WTC11 (cell line): ENCODE measurements at regions not wholly inside any gene's neighbourhood (a gene's known extent, or its start where the extent isn't known, plus 50 kb on each side); places are given as distances from the start of the nearest gene placed in this dataset.

Experiments
- AFF4 ChIP-seq: sonication (generic); formaldehyde crosslinking; IDR thresholded peaks from 2 replicates; pipeline ENCODE4 v1.8.1; 2023; ENCODE audit warnings: mild to moderate bottlenecking, missing genetic modification reagents, borderline replicate concordance
- AR ChIP-seq: fragments of 250-450 bp; sonication (Bioruptor Pico); IDR thresholded peaks from 2 replicates; pipeline ENCODE4 v1.9.0; 2021; ENCODE audit warnings: mild to moderate bottlenecking
- CDX4 ChIP-seq: fragments of 250-450 bp; sonication (Bioruptor Pico); IDR thresholded peaks from 2 replicates; pipeline ENCODE4 v1.9.0; 2021; ENCODE audit warnings: moderate library complexity, mild to moderate bottlenecking, inconsistent platforms, borderline replicate concordance
- CREM ChIP-seq: sonication (generic); formaldehyde crosslinking; IDR thresholded peaks from 2 replicates; pipeline ENCODE4 v1.8.1; 2022; ENCODE audit warnings: mild to moderate bottlenecking, missing genetic modification reagents, moderate library complexity
- CTCF ChIP-seq: fragments of 200-600 bp; IDR thresholded peaks from 2 replicates; pipeline ENCODE4 v1.8.0; 2022; ENCODE audit warnings: antibody characterized with exemption
- GABPB1 ChIP-seq: sonication (generic); formaldehyde crosslinking; IDR thresholded peaks from 2 replicates; pipeline ENCODE4 v1.8.1; 2023; ENCODE audit warnings: mild to moderate bottlenecking, missing genetic modification reagents
- HMGA2 ChIP-seq: fragments of 250-450 bp; sonication (Bioruptor Pico); IDR thresholded peaks from 2 replicates; pipeline ENCODE4 v1.4.0; 2021; ENCODE audit warnings: mild to moderate bottlenecking, moderate library complexity
- JUN ChIP-seq: sonication (generic); formaldehyde crosslinking; IDR thresholded peaks from 2 replicates; pipeline ENCODE4 v1.8.0; 2023; ENCODE audit warnings: mild to moderate bottlenecking, missing genetic modification reagents
- OVOL2 ChIP-seq: fragments of 250-450 bp; sonication (Bioruptor Pico); IDR thresholded peaks from 2 replicates; pipeline ENCODE4 v1.9.0; 2021; ENCODE audit warnings: mild to moderate bottlenecking, borderline replicate concordance
- PRRX2 ChIP-seq: fragments of 250-450 bp; sonication (Bioruptor Pico); IDR thresholded peaks from 2 replicates; pipeline ENCODE4 v1.8.0; 2021; ENCODE audit warnings: mild to moderate bottlenecking
- SP1 ChIP-seq: sonication (generic); formaldehyde crosslinking; conservative IDR thresholded peaks from 2 replicates; pipeline ENCODE4 v1.8.1; 2022; ENCODE audit warnings: missing genetic modification reagents
- STAT6 ChIP-seq: sonication (generic); formaldehyde crosslinking; conservative IDR thresholded peaks from 2 replicates; pipeline ENCODE4 v1.8.1; 2023; ENCODE audit warnings: mild to moderate bottlenecking, low read depth, missing genetic modification reagents, moderate library complexity
- USF2 ChIP-seq: sonication (generic); formaldehyde crosslinking; IDR thresholded peaks from 2 replicates; pipeline ENCODE4 v1.8.1; 2023; ENCODE audit warnings: mild to moderate bottlenecking, missing genetic modification reagents, moderate library complexity
- ZMAT4 ChIP-seq: fragments of 250-450 bp; sonication (Bioruptor Pico); IDR thresholded peaks from 2 replicates; pipeline ENCODE4 v1.9.0; 2021; ENCODE audit warnings: mild to moderate bottlenecking

GRCh38 chr5:124678922-124679519 is 67.4 kb downstream of the ZNF608 start (continued):
- TF ChIP-seq CDX4 (CRISPR knock-in tag): no peak
- TF ChIP-seq HMGA2 (CRISPR knock-in tag): no peak
- TF ChIP-seq JUN (CRISPR knock-in tag): no peak
- no peak for TF ChIP-seq OVOL2 (CRISPR knock-in tag)
- TF ChIP-seq AR: no peak
- no peak for TF ChIP-seq USF2 (CRISPR knock-in tag)
- no peak for TF ChIP-seq SP1 (CRISPR knock-in tag)
- no peak for TF ChIP-seq AFF4 (CRISPR knock-in tag)
- TF ChIP-seq CTCF: no peak
- no peak for TF ChIP-seq PRRX2 (CRISPR knock-in tag)
- TF ChIP-seq CREM (CRISPR knock-in tag): no peak
- no peak for TF ChIP-seq GABPB1 (CRISPR knock-in tag)
- no peak for TF ChIP-seq ZMAT4 (CRISPR knock-in tag)
- TF ChIP-seq STAT6 (CRISPR knock-in tag): no peak
